Ovary (tissue), 3 donors: ENCODE measurements at regions not wholly inside any gene's neighbourhood (a gene's known extent, or its start where the extent isn't known, plus 50 kb on each side); places are given as distances from the start of the nearest gene placed in this dataset.

ENCODE experiments used
- POLR2A ChIP-seq: fragments of 450-650 bp; IDR thresholded peaks from one replicate; pipeline ENCODE4 v1.6.1; 2017; ENCODE audit warnings: antibody characterized with exemption, mild to moderate bottlenecking, moderate library complexity
- TF ChIP-seq, protein P1 (sequence below), 3 donors: fragments of 450-650 bp in 2 of 3; fragments of 200-600 bp in 1 of 3; IDR thresholded peaks; one replicate each; pipeline versions ENCODE4 v1.5.1 to v1.8.0; 2016 to 2022; ENCODE audit warnings: antibody characterized with exemption in 3 of 3, mild to moderate bottlenecking in 1 of 3
- donor health status: DM: no; HTN: no; CAD: no.

DNA sequence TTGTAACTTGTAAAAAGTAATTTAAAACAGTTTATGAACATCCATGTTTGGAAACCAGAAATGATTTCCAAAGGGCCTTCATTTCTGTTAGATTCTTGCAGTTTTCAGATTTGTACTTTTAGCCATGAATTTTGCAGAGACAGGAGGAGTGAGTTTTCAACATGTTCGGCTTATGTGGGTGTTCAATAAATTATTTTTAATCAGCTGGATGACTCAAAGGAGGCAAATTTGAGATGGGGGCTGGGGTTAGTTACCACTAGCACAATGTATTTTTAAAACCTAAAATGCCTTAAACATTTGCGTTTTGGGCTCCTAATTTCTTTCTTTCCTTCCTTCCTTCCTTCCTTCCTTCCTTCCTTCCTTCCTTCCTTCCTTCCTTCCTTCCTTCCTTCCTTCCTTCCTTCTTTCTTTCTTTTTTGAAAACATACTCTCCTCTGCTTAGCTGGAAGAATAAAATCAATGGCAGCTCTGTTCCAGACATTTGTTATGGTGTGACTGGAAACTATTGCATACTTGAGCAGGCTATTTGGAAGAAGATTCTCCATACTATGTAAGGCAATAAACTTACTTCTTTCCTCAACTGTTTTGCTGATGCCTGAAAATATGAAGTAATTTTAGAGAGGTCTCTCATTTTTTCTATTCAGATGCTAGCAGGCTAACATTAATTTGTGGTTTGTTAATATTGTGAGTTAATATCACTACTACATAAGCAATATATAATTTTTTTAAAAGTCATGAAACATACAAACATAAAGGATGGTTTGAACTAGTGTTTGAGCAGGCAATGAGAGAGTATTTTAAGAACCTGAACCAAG, 394.4 kb downstream of the NYAP2 start:
- TF ChIP-seq, protein P1, sequence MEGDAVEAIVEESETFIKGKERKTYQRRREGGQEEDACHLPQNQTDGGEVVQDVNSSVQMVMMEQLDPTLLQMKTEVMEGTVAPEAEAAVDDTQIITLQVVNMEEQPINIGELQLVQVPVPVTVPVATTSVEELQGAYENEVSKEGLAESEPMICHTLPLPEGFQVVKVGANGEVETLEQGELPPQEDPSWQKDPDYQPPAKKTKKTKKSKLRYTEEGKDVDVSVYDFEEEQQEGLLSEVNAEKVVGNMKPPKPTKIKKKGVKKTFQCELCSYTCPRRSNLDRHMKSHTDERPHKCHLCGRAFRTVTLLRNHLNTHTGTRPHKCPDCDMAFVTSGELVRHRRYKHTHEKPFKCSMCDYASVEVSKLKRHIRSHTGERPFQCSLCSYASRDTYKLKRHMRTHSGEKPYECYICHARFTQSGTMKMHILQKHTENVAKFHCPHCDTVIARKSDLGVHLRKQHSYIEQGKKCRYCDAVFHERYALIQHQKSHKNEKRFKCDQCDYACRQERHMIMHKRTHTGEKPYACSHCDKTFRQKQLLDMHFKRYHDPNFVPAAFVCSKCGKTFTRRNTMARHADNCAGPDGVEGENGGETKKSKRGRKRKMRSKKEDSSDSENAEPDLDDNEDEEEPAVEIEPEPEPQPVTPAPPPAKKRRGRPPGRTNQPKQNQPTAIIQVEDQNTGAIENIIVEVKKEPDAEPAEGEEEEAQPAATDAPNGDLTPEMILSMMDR (IDR thresholded peaks at IDR 0.05) = no peak
- no peak for TF ChIP-seq POLR2A
